AML-193 (cell line): ENCODE measurements at regions not wholly inside any gene's neighbourhood (a gene's known extent, or its start where the extent isn't known, plus 50 kb on each side); places are given as distances from the start of the nearest gene placed in this dataset.

Experiments used
- DNase-seq, 2 experiments: peaks; one replicate each; lab custom pipeline; 2025; lab: John Stamatoyannopoulos, UW

DNA sequence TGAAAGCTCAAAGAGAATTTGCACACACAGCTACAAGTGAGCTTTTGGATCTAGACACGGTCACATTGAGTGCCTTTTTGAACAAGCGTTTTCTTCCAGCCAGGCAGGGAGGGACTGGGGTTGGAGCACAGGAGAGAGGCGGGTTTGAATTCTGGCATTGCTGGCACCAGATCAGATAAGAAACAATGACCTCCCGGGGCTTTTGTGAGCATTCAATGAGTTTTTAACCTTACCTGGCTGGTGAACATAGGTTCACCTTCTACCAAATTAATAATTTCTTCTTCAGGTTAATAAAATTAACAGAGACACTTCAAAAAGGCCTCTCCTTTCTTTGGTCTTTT is 312.9 kb upstream of the MSX2 start:
- no peak for DNase-seq

DNA sequence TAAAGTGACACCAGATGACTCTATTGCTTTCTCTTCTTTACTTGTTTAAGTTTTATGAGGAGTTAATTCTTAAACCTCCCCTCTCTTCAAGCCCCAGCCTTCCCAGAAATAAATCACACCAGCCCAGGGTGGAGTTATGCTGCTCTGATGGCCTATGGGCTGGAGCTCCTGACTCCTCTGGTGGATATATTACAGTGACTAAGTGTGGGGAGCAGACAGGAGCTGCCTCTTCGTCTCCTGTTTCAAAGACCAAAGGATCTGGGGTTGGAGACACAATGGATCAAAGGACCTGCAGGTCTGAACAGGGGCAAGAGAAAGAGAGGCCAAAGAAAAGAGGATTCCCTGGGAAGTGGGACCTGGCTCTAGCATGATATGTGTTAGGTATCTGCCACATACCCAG is 312.0 kb upstream of the MSX2 start:
- DNase-seq = no peak

DNA sequence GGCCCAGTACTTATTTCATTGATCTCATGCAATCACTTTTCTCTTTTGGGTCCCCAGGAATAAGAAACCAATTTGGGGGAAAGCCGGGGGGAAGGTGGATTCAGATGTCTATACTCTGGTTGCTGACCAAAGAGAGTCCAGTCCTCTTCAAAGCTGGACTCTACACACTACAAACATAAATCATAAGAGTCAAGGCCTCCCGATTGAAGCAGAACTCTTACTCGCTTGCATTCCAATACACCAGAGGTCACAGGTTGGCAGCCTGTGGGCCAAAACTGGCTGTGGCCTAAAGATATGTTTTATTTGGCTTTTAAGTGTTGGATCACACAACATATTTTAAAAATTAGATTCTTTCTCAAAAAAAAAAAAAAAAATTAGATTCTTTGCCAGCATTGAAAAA is 311.4 kb upstream of the MSX2 start:
- DNase-seq = no peak

DNA sequence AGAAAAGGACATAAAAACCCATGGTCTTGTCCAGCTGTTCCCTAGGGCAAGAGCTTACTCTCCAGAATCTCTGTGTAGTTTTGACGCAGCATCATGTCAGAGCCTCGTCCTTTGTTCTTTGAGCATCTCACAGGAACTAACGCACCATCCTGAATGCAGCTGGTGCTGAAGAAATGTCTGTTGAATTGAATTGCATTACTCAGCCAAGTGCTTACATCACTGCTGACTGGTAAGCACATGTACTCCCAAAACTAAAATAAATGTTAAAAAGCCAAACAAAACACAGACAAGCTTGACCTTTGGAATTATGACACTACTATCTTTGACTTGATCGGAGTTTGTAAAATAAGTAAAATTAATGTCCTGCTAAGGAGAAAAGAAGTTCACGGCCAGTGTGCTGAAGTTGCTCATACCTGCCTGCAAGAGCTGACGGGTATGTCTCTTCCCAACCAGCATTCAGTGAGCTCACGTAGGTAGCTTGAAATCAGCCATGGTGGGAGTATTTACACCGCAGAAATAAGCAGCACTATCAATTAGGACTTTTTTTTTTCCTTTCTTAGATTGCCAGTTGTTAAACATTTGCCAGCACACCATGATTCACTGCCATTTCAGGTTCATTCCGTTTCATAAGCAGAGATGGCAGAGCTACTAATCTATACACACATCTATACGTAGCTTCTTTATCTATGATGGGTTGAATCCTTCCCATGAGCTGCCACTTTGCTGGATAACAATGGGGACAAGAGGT is 310.6 kb upstream of the MSX2 start:
- no peak for DNase-seq

DNA sequence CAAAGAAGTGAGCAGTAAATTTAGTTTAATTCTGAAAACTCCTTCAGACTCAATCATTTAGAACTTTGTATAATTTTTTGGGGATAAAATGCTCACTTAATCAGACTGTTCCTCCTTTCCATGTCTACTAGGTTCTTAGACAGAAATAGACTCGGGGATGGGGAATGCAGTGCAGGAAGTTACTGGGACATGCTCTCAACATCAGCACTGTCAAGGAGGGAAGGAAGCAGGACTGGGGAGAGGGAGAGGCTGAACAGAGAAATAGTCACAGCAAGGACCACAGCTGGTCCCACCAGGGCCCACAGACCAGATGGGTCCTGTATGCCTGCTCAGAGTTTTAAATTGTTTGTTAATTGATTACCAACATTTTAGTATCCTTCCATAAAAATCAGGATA is 310.1 kb upstream of the MSX2 start:
- DNase-seq = no peak

DNA sequence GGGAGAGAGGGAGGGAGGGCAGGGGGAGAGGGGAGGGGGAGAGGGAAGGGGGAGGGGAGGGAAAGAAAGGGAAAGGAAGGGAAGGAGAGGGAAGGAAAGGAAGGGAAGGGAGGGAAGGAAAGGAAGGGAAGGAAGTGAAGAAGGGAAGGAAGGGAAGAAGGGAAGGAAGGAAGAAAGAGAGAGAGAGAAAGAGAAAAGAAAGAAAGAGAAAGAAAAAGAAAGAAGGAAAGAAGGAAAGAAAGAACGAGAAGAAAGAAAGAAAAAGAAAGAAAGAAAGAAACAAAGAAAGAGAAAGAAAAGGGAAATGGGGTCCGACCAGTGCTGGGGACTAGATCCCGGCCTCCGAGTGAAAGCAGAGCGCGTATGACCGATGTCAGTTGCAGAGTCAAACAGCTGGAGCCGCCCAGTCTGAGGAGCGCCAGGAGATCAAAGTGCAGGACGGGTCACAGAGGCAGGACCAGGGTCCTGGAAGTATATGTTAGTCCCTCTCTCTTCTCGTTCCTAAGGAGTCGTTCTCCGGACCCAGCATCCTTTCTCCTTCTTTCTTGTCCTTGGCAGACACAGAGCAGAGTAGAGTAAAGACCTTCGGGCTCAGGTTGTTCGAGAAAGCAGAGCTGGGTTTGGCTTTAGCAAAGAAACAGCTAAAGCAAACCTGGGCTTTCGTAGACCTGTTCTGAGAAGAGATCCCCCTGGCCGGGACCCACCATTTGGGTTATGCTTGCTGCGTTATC is 305.4 kb upstream of the MSX2 start:
- DNase-seq = no peak

DNA sequence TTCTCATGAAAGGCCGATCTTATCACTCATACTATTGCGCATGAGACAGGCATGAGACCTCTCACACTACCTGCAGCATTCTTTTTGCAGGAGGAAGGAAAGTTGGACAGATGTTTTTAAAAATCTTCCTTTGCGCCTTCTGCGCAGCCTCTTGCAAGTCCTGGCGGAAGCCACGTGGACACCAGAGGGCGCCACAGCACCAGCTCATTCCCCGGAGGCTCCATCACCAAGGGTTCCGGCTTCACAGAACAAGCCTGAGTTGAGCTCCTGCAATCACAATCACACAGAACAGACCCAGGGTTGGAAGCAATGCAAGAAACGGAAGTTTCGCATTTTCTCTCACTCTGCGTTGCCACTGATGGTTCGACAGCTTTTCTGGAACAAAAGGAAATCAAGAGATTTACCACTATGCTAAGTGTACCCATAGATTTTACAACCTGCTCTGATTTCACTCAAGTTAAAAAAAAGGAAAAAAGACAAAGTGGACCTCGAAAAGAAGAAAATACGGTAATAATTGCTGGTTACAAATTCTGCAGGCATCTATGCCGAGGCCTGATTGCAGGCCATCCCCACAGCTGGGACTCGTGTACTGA is 304.7 kb upstream of the MSX2 start:
- peak; percentile 49 to 52 for DNase-seq

DNA sequence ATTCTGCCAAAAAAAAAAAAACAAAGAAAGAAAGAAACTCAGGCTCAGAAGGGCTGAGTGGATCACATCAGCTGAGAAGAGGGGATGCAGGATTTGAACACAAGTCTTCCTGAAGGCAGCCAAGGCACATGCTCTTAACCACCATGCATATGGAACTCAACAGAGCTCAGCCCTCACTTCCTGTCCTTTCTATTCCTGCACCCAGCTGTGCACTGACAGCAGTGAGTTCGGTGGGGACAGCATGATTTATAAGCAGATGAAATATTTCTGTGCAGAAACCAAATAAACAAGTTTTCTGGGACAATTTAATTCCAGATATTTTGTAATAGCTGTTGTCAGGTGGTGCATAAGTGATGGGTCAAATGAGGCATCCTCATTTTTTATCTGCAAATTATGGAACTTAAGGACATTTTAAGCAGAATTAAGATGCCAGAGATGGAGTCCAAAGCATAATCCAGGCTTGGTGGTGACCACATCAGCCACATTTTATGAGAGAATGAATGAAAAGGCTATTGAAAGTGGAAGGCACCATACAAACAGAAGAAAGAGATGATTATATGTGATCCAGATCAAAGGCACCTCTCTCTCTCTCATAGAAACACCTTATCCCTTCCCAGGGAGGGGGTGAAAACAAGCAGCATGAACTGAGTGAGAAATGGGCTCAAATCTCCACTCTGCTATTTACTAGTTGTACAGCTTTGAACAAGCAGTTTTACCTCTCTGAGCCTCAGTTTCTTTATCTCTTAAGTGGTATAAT is 303.6 kb upstream of the MSX2 start:
- DNase-seq = no peak

DNA sequence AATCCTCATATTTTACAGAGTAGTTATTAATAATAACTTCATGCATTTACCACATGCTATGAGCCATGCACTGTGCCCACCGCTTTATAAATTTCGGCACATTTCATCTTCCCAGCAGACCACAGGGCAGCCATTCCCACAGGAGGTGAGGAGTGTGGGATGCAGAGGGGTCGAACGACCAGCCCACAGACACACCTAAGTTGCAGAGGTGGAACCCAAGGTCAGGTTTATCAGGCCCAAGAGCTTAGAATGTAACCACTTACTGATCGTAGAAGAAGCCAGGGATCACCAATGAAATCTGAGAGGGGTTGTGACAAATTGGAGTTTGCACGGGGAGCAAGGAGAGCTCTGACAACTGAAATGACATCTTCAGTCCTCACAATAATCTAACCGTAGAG is 303.0 kb upstream of the MSX2 start:
- no peak for DNase-seq

DNA sequence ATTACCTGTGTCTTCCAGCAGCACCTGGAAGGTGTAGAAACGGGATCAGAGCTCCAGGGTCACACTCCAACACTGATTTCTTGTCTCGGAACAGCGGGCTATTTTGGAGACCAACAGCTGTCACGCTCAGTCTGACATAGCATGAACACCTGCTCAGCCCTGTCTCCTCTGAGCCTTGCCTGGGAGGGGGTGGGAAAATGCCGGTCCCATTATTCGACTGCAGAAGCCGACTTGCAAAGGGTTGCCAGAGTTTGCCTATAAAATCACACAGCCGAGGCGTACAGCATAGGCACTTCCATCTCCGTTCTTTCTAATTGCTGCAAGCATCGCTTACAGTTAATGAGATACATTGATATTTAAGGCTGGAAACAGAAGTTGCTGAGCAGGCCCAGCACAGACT is 300.8 kb upstream of the MSX2 start:
- no peak for DNase-seq

DNA sequence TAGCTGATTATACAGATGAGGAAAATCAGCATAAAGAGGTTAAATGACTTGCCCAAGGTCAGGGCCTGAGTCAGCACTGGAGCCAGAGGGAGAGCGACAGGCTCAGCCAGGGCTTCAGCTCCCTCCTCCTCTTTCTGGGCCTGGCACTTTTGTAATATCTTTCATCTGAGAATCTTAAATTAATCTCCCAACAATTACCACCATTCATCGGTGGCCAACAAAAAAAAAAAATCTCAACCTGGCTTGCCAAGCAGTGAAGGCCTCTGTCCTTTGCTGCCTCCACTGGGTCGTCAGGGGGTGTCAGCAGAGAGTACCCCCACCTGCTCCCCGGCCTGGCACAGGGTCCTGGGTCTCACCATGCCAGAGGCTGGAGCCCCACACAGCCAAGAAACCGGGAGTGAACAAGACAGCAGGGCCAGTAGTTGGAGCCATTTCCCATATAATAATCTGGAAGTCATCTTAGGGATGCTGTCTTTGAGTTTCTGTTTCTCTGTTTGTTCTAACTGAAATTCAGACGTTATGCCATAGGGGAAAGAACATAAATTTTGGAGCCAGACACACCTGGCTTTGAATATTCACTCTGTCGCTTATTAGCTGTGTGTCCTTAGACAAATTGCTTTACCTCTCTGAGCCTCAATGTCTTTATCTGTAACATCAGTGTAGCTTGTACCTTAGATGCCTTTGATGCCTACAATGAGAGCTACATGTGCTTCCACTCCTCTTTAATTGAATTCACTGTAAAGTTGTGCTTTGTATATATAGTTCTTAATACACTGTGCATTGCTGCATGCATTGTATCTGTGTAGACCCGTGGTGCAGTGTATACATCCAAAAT is 299.9 kb upstream of the MSX2 start:
- no peak for DNase-seq

DNA sequence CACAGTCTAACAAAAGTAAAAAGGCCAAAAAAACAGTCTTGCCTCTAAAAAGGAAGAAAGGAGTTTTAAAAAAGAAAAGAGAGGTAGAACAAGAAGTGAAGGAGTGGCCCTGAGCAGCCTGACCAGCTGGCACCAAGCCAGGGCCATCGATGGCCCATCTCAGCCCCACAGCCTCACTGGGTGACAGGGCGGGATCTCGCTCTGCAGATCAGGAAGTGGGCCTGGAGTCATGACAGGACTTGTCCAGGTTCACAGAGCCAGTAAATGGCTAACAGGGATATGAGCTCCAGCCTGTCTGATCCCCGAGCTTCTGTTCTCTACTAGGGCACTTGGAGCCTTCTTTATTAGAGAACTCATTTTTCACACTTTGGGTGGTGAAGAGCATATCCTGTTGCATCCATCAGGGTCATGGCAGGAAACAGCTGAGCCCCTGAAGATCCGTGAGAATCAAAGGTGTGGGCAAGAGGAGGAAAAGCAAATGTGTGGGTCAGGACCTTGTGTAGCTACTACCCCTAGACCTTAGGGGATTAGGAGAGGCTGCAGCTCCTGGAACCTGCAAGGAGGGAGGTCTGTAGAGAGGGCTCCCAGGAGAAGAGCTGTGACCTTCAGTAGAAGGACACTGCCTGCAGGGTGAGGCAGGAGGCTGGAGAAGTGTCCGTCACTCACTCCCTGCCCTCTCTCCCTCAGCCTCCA is 299.0 kb upstream of the MSX2 start:
- DNase-seq = no peak

DNA sequence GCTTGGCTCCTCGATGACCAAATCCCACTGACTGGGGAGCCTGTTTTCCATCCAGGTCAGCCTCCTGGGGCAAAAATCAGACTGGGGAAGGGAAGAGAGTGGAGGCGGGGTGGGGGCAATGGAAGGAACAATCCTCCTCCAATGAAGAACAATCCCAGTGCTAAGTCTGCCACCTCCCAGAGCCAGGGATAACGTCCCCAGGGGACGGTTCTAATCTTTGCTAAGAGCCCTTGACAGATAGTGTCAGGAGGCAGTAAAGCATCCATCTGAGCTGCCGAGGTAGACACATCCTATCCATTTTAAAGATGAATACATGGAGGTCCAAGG is 298.5 kb upstream of the MSX2 start:
- DNase-seq = no peak

DNA sequence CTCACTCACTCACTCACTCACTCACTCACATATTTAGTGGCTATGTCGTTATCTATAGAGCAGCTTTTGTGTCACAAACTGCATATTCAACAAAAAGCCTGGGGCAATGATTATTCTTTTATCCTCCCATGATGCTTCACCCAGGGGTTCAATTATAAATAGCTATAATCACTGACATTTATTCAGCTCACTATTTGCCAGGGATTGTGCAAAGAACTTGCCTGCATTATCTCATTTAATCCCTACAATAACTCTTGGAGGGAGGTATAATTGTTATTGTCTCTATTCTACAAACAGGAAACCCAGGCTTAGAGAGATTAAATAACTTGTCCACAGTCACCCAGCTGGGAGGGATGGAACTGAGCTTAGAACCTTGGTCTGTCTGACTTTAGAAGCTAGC is 298.0 kb upstream of the MSX2 start:
- no peak for DNase-seq

DNA sequence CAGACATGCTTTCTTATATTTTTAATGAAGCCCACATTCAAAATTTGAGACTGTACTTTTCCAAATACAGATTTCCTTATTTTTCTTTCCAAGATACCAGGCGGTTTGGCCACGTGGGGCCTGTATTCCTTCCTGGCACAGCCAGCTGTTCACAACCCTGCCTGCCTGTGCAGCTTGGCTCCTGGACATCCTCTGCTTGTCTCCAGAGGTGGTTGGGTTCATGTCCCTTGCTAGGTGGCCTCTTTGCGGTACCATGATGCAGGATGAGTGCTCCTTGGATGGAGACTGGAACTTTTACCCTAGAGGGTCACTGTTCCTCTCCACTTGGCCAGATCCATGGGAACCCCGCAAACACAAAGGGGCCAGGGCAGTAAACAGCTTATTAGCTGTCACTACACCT is 297.5 kb upstream of the MSX2 start:
- no peak for DNase-seq

DNA sequence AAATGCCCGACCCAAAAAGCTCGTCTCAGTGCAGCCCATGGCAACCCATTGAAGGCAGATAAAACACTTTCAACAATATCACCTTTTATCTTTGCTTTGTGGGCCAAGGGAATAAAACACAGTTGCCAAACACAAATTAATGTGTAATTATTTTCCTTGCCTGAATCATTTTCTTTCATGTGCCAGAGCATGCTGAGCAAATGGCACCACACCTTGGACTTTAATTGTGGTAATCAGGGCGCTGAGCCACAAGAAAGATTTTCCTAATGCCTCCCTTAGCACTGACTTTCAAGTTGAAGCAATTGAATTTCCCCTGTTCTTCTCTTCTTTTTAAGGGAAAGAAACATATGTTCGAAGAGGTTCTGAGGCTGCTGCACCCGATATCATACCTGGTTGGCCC is 297.1 kb upstream of the MSX2 start:
- DNase-seq = no peak

DNA sequence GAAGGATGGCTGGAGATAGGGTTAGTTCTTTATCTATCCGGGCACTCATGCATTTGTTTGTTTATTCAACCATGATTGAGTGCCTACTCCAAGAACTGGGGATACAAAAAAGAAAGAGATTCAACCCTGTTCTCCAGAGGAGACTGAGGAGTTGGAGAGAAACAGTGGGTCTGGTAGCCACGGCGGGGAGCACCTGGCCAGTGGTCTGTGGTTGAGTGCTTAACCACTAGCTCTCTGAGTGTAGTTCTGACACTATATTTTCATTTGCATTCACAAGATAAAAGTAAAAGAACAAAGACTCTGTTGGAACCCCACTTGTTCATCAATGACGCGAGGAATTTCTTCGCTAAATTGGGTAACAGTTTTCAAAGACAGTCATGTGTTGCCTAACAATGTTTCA is 295.5 kb upstream of the MSX2 start:
- no peak for DNase-seq

DNA sequence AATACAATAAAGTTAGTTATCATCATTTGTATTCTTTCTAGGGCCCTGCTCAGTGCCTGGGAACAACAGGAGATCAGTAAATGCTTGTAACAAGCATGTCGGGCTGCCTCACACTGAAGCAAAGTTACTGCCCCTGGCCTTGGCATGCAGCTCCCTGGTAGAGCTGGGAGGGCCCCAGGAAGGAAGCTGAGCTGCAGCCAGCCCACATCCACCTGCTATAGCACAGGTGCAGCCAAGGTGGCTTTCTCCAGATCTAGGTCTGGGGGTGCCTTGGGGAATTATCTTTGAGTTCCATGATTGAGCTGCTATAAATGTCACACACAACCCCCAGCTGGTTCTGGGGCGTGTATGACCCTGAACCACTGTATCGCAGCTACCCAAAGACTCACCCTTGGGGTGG is 293.4 kb upstream of the MSX2 start:
- no peak for DNase-seq

DNA sequence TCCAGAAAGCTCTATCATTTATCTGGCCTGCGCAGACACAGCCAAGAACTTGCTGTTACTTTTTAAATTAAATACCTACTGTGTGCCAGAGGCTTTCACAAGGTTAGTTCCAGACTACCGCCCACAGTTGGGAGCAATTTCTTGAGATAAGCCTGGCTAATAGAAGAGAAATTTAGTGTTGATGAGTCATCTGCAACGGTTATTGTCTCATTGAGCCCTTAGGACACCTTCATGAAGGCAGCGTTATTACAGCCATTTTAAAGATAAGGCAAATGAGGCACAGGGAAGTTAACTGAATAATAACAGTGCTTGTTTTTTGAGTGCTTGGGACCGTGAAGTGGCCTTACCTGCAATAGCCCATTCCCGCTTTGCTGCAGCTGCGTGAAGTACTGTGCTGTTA is 292.9 kb upstream of the MSX2 start:
- DNase-seq = no peak

DNA sequence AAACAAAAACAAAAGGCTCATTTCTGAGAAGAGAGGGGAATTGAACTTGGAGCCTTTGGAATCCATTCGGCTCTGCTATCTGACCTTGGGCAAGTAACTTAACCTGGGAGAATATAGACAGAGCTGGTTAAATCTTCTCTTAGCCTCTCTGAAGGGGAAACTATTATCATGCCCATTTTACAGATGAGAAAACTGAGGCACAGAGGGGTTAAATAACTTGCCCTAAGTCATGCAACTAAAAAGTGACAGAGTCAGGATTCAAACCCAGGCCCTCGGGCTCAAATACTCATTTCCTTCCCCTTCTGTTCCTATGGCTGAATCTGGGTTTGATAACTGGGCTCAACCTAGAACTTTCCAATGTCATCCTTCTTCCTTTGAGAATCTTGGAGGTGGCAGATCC is 291.3 kb upstream of the MSX2 start:
- no peak for DNase-seq

DNA sequence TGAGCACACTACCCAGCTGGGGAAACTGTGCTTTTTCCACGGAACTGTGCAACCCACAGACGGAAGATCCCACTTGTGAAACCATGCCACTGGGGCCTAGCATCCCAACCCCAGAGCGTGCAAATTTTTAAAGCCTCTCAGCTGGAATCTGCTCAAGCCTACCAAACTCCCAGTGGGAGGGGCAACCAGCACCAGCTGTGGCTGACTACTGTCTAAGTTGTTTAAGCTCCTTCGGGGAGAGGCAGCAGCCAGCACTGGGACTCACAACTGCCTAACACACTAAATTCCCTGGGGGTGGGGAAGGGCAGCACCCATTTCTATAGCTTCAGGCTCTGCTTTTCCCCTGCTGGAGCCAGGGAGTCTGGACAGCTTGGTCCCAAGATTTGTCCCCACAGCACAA is 287.6 kb upstream of the MSX2 start:
- no peak for DNase-seq
